Myocyte (in vitro differentiated cells): ENCODE measurements at regions not wholly inside any gene's neighbourhood (a gene's known extent, or its start where the extent isn't known, plus 50 kb on each side); places are given as distances from the start of the nearest gene placed in this dataset.

ENCODE experiments used
- DNase-seq: peaks from one replicate; pipeline ENCODE4 v3.0.0-alpha.2; 2012; ENCODE audit warnings: low read depth

GRCh38 chr5:62011089-62011664, 294.8 kb upstream of the KIF2A start:
- DNase-seq: no peak

GRCh38 chr5:62017092-62017491, 288.9 kb upstream of the KIF2A start:
- no peak for DNase-seq

DNA sequence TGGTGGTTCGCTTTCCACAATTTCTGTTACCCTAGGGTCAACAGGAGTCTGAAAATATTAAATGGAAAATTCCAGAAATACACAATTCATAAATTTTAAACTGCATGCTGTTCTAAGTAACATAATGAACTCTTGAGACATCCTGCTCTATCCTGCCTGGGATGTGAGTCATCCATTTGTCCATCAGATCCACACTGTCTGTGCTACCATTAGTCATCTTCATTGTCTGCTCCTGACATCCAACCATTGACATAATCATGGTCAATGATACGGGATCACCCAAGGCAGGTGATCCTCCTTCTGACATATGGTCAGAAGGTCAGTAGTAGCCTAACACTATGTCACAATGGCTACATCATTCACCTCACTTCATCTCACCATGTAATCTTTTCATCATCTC, 276.7 kb upstream of the KIF2A start:
- peak; percentile 21 for DNase-seq

GRCh38 chr5:62030326-62030725, 275.7 kb upstream of the KIF2A start:
- DNase-seq: no peak

DNA sequence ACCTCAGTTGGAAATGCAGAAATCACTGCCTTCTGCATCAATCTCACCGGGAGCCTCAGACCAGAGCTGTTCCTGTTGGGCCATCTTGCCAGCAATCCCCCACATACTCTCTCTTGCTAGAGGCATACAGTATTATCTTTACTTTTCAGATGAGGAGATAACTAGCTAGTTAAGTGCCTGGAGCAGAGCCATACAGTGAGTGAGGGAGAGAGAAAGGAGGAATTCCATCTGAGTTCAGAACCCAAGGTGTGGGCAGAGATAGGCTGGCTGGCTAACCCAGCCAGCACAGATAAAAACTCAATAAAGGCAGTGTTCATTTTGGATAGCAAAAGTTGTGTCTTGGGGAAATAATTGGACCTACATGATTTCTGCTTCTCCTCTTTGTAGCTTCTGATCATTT, 268.0 kb upstream of the KIF2A start:
- no peak for DNase-seq

DNA sequence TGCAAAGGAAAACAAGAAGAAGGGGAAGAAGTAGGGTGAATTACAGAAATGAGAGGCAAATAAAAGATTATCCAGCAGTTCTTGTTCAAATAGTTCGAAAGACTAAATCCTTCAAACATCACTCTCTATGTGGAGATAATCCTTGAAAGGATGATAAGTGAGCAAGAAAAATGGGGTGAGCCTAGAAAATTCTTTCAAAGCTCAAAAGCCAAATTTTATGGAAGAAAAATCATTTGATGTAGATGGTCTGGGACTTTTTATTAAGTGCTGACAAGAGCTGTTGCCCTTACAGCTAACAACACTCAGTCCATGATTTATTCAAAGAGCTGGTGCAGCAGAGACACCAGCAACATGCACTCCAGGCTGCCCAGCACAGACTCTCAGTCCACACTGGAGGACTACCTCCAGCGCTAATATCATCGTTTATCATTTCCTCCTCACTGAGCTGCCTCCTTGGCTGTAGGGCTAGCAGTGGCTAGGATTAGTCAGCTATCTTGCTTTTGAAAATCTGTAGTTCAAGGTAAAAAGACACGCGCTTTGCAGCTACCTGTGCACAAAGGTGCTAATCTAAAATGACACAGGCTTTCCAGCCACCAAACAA, 264.8 kb upstream of the KIF2A start:
- DNase-seq: no peak

- DNase-seq: no peak
These were observed 264.0 kb upstream of the KIF2A start for GRCh38 chr5:62042007-62042406.

DNA sequence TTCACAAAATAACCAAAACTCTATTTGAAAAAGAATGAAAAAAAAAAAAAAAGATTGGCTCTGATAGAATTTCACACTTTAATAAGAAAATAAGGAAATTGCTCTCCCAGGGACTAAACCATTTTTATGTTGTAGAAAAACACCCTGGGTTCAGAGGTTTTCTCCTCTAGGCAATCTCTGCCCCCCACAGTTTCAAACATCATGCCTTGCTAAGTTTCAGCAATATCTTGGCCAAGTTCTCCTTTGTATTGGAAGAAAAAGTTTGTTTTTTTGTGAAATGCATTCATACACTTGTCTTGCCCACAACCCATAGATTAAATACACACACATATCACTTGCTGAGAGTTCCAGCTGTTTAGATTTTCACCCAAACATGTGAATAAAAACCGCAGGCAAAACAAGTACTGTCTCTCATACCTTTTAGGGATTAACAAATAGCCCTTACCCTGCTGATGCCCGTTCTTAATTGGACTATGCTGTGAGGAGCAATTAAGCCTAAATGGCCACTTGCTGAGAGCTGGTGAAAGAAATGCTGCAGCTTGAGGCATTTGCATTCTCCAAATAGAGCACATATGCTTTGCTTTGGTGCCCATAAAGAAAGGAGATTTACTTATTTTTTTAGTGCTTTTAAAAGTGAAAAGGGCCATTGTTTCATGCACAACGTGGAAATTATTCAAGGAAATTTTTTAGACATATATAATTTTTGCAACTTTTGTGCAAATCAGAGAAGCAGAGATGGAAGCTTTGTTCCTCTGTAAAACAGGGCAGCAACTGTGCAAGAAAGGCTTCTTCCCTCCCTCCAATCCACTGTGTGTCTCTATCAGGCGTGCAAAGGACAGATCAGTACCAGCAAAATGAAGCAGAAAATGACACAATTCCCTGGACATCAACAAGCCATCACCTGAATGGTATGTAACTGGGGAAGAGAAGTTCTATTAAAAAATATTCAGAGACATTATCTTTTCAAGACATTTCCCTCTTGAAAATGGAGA, 262.4 kb upstream of the KIF2A start:
- DNase-seq: no peak

- DNase-seq: no peak
These were observed 261.0 kb upstream of the KIF2A start for GRCh38 chr5:62044989-62045388.

GRCh38 chr5:62046191-62046590, 259.8 kb upstream of the KIF2A start:
- DNase-seq: no peak

- no peak for DNase-seq
These were observed 254.3 kb upstream of the KIF2A start for GRCh38 chr5:62051747-62052146.

DNA sequence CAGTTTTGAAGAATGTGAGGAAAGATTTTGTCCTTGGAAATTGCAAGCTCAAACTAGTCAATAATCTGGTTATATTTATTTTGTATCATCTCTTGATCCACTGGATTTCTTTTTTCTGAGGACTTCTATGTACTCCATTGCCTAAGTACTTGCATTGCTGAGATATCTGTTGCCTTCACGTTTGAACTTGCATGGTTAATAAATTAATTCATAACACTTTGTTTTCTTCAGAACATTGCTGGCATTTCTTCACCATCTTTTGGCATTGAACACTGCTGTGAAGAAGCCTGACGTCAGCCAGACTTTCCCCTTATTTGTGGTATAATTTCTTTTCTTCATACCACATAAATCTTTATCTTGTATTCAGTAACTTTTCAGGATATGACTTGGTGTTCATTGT, 246.0 kb upstream of the KIF2A start:
- no peak for DNase-seq

- peak; percentile 6 for DNase-seq
These were observed 241.0 kb upstream of the KIF2A start for GRCh38 chr5:62065050-62065449.

DNA sequence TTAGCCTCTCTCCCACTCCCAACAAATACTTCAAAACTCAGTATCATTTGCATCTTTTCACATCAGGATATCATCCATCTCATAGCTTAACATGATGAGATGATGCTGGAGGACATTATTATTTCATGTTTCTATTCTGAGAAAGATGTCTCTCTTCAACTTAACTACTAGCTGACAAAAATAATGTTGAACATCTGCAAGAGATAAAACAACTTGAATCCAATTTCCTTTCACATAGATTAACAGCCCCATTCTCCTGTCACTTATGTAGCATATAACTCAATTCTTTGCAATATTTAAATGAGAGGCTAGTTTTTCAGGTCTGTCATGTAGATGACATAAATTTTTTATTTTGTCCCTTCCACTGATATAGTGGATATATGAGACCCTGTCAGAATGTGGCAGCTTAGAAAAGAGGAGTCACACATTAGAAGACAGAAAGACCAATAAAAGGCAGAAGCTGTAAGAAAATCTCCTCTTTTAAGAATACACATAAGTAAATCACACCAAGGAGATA, 239.2 kb upstream of the KIF2A start:
- no peak for DNase-seq

DNA sequence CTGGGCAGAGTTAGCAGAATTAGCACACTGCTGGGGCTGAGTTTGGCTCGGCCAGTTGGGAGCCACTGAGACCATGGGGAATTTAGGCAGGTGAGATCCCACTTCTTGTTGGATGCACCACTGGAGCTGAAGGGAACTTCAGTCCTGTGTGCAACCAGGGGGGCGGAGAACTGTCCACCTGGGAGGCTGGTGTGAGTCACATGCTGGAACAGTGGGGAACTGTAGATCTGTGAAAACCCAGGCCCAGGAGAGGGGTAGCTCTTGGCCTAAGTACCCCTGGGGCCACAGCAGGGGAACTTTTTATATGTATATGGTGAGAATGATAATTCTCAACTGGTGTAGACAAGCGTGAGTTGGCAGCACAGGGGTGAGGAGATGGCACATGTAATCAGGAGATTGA, 237.5 kb upstream of the KIF2A start:
- no peak for DNase-seq

GRCh38 chr5:62077387-62077786, 228.6 kb upstream of the KIF2A start:
- DNase-seq: no peak

DNA sequence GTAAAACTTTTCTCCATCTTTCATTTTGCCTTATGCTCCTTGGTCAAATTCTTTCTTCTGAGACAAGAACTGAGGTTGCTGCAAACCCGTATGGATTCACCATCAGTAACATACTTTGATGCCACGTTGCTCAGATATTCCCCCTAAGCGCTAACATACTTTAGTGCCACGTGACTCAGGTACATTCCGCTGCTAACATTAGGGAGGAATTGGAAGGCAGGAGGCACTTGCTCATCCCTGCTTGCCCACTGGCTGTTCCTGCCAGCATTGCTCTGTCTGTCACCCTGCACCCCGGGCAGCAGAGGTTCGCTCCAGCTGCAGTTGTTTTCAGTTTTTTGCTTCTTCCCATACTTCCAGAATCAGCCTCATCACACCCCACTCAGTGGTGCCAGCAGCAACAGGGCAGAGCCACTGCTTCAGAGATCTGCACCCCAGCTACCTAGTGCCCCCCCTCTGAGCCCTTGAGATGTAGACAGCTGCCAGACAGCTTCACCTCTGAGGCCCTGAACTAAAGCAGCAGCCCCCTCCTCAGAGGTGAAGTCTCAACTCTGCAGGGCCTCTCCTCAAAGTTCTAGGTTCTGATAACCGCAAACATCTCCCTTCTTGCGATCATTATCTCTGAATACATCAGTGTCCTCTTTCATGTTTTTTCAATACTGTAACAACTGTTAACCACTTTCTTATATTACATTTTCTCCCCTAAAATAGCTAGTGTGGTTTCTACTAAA, 228.0 kb upstream of the KIF2A start:
- no peak for DNase-seq

- peak; percentile 36 for DNase-seq
These were observed 223.6 kb upstream of the KIF2A start for GRCh38 chr5:62082370-62082801.

DNA sequence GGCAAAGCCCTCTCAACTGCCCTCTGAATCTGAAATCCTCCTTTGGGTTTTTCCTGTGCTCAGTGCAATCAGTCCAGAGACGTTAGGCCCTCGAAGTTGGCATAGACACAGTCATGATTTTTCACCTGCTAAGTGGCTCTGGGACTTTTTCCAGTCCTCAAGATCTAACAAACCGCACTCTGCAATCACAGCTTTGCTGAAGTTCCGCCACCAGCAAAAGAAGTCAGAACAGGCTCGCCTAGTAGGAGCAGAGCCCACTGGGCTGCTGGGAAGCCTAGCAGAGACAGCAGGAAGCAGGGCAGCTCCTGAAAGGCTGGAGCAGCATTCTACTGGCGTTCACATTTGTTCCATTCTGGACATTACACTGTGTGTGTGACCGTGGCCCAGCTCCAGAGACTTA, 222.8 kb upstream of the KIF2A start:
- no peak for DNase-seq

DNA sequence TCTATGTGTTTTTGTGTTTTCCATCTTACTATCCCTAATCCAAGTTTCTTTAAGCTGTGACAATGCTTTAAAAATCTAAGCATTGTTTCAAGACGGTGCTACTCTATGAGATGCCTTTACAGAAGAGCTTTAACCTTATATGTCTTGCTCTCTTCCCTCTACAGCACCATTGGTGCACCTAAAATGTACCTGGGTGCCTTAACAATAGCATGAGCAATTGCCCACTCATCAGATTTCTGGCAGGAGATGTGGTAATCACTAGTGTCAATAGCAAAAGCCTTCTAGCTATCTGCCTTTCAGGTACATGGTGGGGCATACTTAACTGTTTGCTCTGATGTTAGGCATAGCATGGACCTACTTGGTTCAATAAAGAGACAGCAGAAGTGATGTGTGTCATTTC, 222.3 kb upstream of the KIF2A start:
- DNase-seq: no peak

DNA sequence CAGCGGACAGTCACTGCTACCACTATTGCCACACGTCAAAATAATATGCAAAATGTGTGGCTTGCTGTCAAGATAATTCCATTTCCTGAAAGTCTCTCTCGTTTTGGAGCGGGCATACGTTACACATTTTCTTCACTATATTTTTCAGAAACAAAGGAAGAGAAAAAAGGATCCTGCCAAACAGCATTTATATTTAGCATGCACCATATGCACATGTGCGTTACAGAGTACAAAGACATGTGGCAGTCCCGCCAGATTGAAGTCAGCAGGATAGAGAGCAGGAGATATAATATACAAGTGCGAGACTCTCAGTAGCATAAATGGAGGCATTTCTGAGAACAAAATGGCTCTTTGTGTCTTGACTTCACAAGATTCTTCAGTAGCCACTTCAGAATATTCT, 221.6 kb upstream of the KIF2A start:
- DNase-seq: no peak
